Uterus (tissue), 3 donors: ENCODE measurements at regions not wholly inside any gene's neighbourhood (a gene's known extent, or its start where the extent isn't known, plus 50 kb on each side); places are given as distances from the start of the nearest gene placed in this dataset.

Experiments used
- DNase-seq, 2 donors: peaks; one replicate each; pipeline ENCODE4 v3.0.0-alpha.2; 2019 to 2020
- H3K27ac ChIP-seq, 2 donors: fragments of 200-600 bp; sonication (generic); 1 replicate in 1 of 2; 2 replicates in 1 of 2; pipeline ENCODE4 v1.5.1; 2016 to 2018
- H3K27me3 ChIP-seq, 2 donors: fragments of 200-600 bp; sonication (generic); one replicate each; pipeline ENCODE4 v1.5.1; 2018 to 2019; ENCODE audit warnings: control low read depth in 1 of 2
- H3K36me3 ChIP-seq, 2 donors: fragments of 200-600 bp; sonication (generic); one replicate each; pipeline ENCODE4 v1.5.1; 2019; ENCODE audit warnings: control low read depth in 1 of 2
- H3K4me1 ChIP-seq, 2 donors: fragments of 200-600 bp; sonication (generic); one replicate each; pipeline ENCODE4 v1.5.1; 2018 to 2019; ENCODE audit warnings: control low read depth in 1 of 2
- H3K4me3 ChIP-seq, 2 donors: fragments of 200-600 bp; sonication (generic); 1 replicate in 1 of 2; 2 replicates in 1 of 2; pipeline ENCODE4 v1.5.1; 2018 to 2019; ENCODE audit warnings: mild to moderate bottlenecking in 1 of 2
- H3K9me3 ChIP-seq, 2 donors: fragments of 200-600 bp; sonication (generic); one replicate each; pipeline ENCODE4 v1.5.1; 2019; ENCODE audit warnings: control low read depth in 1 of 2
- POLR2A ChIP-seq, 2 donors: fragments of 450-650 bp; IDR thresholded peaks; one replicate each; pipeline ENCODE4 v1.6.1; 2016; ENCODE audit warnings: antibody characterized with exemption in 2 of 2, mild to moderate bottlenecking in 1 of 2, moderate library complexity in 1 of 2
- intact Hi-C: fragments of 100-400 bp; cut with DNase I; formaldehyde crosslinking; loops from one replicate; pipeline ENCODE4 v1.15.1; 2023; ENCODE audit warnings: low total_unique reads
- TF ChIP-seq, protein P1 (sequence below), 4 experiments: fragments of 200-600 bp in 2 of 4; fragments of 450-650 bp in 2 of 4; sonication (generic) in 2 of 4; IDR thresholded peaks; one replicate each; pipeline ENCODE4 v1.5.1; 2016 to 2019; ENCODE audit warnings: antibody characterized with exemption in 4 of 4, mild to moderate bottlenecking in 2 of 4, moderate library complexity in 1 of 4
- donor health status: DM: yes; HTN: yes; CAD: no.

DNA sequence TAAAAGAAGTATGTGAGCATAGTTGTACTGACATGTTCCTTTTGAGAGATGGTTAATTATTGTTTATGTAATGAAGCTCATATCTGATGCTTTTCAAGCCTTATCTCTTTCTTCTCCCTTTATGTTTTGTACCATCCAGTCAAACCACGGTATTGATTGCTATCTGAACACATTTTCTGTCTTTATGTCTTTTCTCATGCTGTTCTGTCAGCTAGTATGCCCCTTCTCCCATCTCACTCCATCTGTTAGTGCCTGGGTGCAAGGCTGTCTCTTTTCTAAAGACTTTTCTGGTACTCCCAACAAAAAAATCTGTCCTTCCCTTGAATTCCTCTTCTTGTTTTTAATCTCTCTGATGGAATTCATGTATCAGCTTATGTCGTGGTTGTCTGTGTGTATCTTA is 883.8 kb upstream of the IGFBP7 start:
- Histone ChIP-seq H3K9me3 (no peaks in the 10 kb centered on the region), H3K4me1 (no peaks in the 10 kb centered on the region), H3K27me3 (no peaks in the 10 kb centered on the region), H3K36me3 (no peaks in the 10 kb centered on the region), H3K4me3 (no peak overlapping the region), H3K27ac (no peak overlapping the region)
- TF ChIP-seq, protein P1, sequence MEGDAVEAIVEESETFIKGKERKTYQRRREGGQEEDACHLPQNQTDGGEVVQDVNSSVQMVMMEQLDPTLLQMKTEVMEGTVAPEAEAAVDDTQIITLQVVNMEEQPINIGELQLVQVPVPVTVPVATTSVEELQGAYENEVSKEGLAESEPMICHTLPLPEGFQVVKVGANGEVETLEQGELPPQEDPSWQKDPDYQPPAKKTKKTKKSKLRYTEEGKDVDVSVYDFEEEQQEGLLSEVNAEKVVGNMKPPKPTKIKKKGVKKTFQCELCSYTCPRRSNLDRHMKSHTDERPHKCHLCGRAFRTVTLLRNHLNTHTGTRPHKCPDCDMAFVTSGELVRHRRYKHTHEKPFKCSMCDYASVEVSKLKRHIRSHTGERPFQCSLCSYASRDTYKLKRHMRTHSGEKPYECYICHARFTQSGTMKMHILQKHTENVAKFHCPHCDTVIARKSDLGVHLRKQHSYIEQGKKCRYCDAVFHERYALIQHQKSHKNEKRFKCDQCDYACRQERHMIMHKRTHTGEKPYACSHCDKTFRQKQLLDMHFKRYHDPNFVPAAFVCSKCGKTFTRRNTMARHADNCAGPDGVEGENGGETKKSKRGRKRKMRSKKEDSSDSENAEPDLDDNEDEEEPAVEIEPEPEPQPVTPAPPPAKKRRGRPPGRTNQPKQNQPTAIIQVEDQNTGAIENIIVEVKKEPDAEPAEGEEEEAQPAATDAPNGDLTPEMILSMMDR (IDR thresholded peaks at IDR 0.05): no peak
- no peak for TF ChIP-seq POLR2A (IDR thresholded peaks at IDR 0.05)
- no peak for DNase-seq
- intact Hi-C loops: no loop called here

DNA sequence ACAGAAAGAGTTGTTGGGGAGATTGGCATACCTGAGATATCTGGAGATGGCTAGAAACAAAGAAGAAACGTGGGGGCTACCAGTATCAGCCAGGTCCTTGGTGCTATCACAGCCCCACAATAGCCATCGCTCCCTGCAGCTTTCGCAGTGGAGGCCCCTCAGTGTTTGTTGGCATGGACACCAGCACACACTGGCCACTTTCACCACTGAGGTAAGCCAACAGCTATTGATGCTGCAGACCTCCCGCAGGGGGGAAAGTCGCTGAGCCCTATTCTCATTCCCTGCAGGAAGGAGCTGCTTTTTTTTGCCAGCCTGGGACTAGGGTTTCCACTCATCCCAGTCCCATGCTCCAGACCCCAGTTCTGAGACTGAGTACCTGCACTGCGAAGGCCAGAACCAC is 879.2 kb upstream of the IGFBP7 start:
- H3K4me1 ChIP-seq: no peaks in the 10 kb centered on the region
- no peak overlapping the region for H3K4me3 ChIP-seq
- no peak overlapping the region for H3K27ac ChIP-seq
- H3K36me3 ChIP-seq: no peaks in the 10 kb centered on the region
- H3K27me3 ChIP-seq: no peaks in the 10 kb centered on the region
- no peak for TF ChIP-seq POLR2A (IDR thresholded peaks at IDR 0.05)
- TF ChIP-seq, protein P1 (IDR thresholded peaks at IDR 0.05): no peak
- H3K9me3 ChIP-seq: no peaks in the 10 kb centered on the region
- intact Hi-C loops: no loop called here
- DNase-seq: no peak

DNA sequence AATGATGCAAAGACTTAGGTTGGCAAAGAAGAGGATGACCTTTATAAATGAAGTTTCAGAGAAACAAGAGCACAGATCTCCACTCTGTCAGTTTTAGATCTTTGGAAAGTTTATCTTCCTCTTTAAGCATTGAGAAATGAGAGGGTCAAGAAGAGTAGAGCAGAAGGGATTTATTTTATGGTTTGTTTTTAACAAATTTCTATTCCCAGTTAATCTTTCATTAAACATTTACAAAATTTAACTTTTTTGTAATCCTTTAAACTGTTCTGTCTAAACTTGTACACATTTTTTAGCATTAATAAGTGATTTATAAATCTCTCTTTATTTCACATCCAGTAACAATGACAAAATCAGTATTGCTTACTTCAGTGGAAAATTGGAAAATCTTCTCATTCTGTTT is 875.0 kb upstream of the IGFBP7 start:
- DNase-seq: no peak
- no peak overlapping the region for H3K4me3 ChIP-seq
- no peaks in the 10 kb centered on the region for H3K9me3 ChIP-seq
- H3K4me1 ChIP-seq: no peaks in the 10 kb centered on the region
- TF ChIP-seq, protein P1 (IDR thresholded peaks at IDR 0.05): no peak
- TF ChIP-seq POLR2A (IDR thresholded peaks at IDR 0.05): no peak
- H3K27me3 ChIP-seq: no peaks in the 10 kb centered on the region
- intact Hi-C loops: no loop called here
- H3K27ac ChIP-seq: no peak overlapping the region
- H3K36me3 ChIP-seq: no peaks in the 10 kb centered on the region

DNA sequence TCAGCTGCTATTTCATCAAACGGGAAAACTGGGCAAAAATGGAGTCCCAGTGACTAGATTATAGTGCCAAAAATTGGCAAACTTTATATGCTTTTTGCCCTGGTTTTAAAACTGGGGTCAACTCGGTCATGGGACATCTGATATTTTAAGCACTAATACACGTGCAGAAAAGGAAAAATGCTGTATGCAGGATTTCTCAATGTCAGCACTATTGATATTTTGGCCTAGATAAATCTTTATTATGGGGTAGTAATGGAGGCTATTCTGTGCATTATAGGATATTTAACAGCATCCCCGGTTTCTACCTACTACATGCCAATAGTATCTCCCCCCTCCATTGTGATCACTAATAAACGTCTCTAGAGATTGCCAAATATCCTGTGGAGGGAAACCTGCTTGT is 870.9 kb upstream of the IGFBP7 start:
- Histone ChIP-seq H3K4me3 (no peak overlapping the region), H3K36me3 (no peaks in the 10 kb centered on the region), H3K27me3 (no peaks in the 10 kb centered on the region), H3K27ac (no peak overlapping the region), H3K9me3 (no peaks in the 10 kb centered on the region), H3K4me1 (no peaks in the 10 kb centered on the region)
- intact Hi-C loops: no loop called here
- TF ChIP-seq, protein P1 (IDR thresholded peaks at IDR 0.05): no peak
- no peak for TF ChIP-seq POLR2A (IDR thresholded peaks at IDR 0.05)
- DNase-seq: no peak

DNA sequence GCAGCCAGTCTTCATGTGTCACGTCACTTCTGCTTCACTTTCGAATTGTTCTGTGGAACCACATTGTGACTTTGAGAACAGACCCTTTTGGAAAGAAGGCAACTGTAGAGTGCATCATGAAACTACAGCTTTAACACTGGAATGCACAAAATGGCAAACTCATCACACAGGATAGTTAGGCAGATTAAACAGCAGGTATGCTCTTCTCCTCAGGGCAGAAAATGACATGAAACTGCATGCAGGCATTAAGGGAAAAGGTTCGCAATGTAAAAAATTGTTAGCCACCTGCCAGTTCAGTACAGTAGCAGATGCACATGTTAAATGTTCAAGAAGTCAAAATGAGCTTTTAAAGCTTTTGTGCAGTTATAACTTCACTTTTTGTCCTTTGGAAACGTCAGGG is 864.6 kb upstream of the IGFBP7 start:
- no peak overlapping the region for H3K4me3 ChIP-seq
- intact Hi-C loops: no loop called here
- no peaks in the 10 kb centered on the region for H3K9me3 ChIP-seq
- DNase-seq: no peak
- no peaks in the 10 kb centered on the region for H3K4me1 ChIP-seq
- H3K36me3 ChIP-seq: no peaks in the 10 kb centered on the region
- TF ChIP-seq, protein P1 (IDR thresholded peaks at IDR 0.05): no peak
- TF ChIP-seq POLR2A (IDR thresholded peaks at IDR 0.05): no peak
- no peak overlapping the region for H3K27ac ChIP-seq
- H3K27me3 ChIP-seq: no peaks in the 10 kb centered on the region
